Esophagus muscularis mucosa (tissue), 4 donors: ENCODE measurements at regions not wholly inside any gene's neighbourhood (a gene's known extent, or its start where the extent isn't known, plus 50 kb on each side); places are given as distances from the start of the nearest gene placed in this dataset.
"Not testable (repeated sequence)": the region's sequence is repeated elsewhere in the genome, so short reads cannot be mapped to it uniquely, and the experiment has no call there.

Source experiments
- DNase-seq: peaks from one replicate; pipeline ENCODE4 v3.0.0-alpha.2; 2017; ENCODE audit errors: extremely low spot score
- H3K27ac ChIP-seq, 4 donors: fragments of 200-600 bp; sonication (generic); replicated peaks in 1 of 4; 1 replicate in 3 of 4; 2 replicates in 1 of 4; pipeline ENCODE4 v1.5.1; 2016 to 2019; ENCODE audit warnings: mild to moderate bottlenecking in 1 of 4
- H3K27me3 ChIP-seq, 4 donors: fragments of 200-600 bp; sonication (generic); one replicate each; pipeline versions ENCODE4 v1.5.1 to v1.6.0; 2016 to 2019
- H3K36me3 ChIP-seq, 4 donors: fragments of 200-600 bp; sonication (generic); one replicate each; pipeline ENCODE4 v1.5.1; 2016 to 2019
- H3K4me1 ChIP-seq, 4 donors: fragments of 200-600 bp; sonication (generic); one replicate each; pipeline ENCODE4 v1.5.1; 2016 to 2019
- H3K4me3 ChIP-seq, 4 donors: fragments of 200-600 bp; sonication (generic); 1 replicate in 2 of 4; 2 replicates in 2 of 4; pipeline ENCODE4 v1.5.1; 2016 to 2019; ENCODE audit warnings: mild to moderate bottlenecking in 4 of 4, moderate library complexity in 1 of 4
- H3K9me3 ChIP-seq, 4 donors: fragments of 200-600 bp; sonication (generic); 1 replicate in 3 of 4; 2 replicates in 1 of 4; pipeline ENCODE4 v1.5.1; 2016 to 2019
- CTCF ChIP-seq, 3 experiments: fragments of 200-600 bp in 2 of 3; fragments of 450-650 bp in 1 of 3; sonication (generic) in 2 of 3; IDR thresholded peaks; one replicate each; pipeline ENCODE4 v1.5.1; 2017 to 2019; ENCODE audit warnings: antibody characterized with exemption in 3 of 3, mild to moderate bottlenecking in 2 of 3, moderate library complexity in 1 of 3
- EP300 ChIP-seq: sonication (generic); formaldehyde crosslinking; IDR thresholded peaks from one replicate; pipeline ENCODE4 v1.6.1; 2017; ENCODE audit warnings: antibody characterized with exemption
- POLR2A ChIP-seq: fragments of 450-650 bp; IDR thresholded peaks from one replicate; pipeline ENCODE4 v1.6.1; 2017; ENCODE audit warnings: antibody characterized with exemption, moderate library complexity, mild to moderate bottlenecking, low read depth
- POLR2AphosphoS5 ChIP-seq, 2 donors: sonication (generic); formaldehyde crosslinking; IDR thresholded peaks; one replicate each; pipeline ENCODE4 v1.6.1; 2017; ENCODE audit warnings: antibody characterized with exemption in 2 of 2
- WGBS: methylation state at CpG from one replicate; pipeline ENCODE4 v1.1.5; 2018; 5-methylcytosine and 5-hydroxymethylcytosine counted together
- intact Hi-C: fragments of 100-400 bp; cut with DNase I; formaldehyde crosslinking; loops from one replicate; pipeline ENCODE4 v1.15.1; 2023

DNA sequence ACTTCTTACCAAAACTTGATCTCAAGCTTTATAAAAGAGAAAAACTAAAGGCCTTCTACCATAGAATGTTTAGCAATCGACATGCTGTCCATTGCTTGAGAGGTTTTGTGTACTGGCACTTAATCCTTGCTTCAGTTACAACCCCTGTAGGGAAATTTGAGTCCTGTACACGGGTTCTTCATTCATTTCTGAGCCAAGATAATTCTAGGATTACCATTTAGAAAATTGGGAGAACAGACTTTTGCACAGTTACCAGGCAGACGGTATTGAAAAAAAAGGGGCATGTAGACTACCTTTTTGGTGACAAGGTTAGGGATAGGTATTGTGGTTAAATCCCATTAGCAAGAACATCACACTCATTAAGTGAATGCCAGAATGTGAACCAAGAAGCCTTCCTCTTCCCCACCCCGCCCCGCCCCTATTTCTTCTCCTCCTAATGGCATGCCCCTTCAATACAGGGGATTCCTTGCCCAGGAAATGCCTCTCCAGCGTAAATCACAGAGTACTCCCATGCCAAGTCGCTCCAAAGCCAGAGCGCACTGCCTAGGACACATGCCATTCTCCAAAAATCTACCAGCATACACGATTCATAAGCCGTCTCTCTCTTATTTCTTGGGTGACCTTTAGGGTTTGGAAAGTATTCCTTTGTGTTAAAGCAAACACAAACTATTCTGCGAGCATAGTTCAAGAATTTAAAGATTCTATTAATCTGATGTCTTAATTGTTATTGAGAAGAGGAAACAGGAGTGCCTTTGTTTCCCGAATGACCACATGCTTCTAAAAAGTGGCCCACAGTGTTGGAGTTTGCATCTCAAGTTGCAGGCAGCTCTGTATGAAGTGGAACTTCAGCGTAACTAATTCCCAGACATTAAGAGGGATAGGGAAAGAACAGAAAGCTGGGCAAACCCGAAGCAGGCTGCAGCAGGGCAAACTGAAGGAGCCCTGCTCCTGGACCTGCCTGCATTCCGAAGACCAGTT, 164.0 kb upstream of the NR2F2 start:
- no peak overlapping the region for H3K4me3 ChIP-seq
- no peaks in the 10 kb centered on the region for H3K36me3 ChIP-seq
- H3K27ac ChIP-seq, result peak overlapping the region in 3 of 4 donors; percentile 7 to 51 (median 30)
- DNase-seq, result no peak
- no peaks in the 10 kb centered on the region for H3K9me3 ChIP-seq
- intact Hi-C loops, result no loop called here
- H3K4me1 ChIP-seq, result peaks cover 0 to 33% (median 30%) of the 10 kb centered on the region in 4 donors
- no peaks in the 10 kb centered on the region for H3K27me3 ChIP-seq
- 58% methylated on average over 15 of the region's 15 CpGs for WGBS
- no peak for TF ChIP-seq POLR2AphosphoS5 (IDR thresholded peaks at IDR 0.05)
- no peak for TF ChIP-seq CTCF (IDR thresholded peaks at IDR 0.05)
- TF ChIP-seq EP300, result no peak
- no peak for TF ChIP-seq POLR2A

DNA sequence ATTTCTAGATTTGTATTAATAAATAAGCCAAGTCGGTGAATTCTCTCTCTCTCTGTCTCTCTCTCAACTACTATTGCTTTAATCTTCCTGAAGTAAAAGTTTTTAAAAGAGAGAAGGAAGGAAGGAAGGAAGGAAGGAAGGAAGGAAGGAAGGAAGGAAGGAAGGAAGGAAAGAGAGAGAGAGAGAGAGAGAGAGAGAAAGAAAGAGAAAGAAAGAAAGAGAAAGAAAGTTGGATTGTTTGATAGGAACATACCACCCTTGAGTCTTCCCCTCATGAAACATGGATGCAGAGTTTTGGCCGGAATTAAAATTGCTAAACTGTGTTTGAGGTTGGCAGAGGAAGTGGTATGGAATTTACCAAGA, 159.9 kb upstream of the NR2F2 start:
- H3K36me3 ChIP-seq, DNase-seq, H3K4me3 ChIP-seq, H3K27me3 ChIP-seq, intact Hi-C loops, H3K27ac ChIP-seq, H3K9me3 ChIP-seq: not testable (repeated sequence)
- 88% methylated on average over 2 of the region's 2 CpGs for WGBS
- H3K4me1 ChIP-seq, result peaks cover 0 to 52% (median 48%) of the 10 kb centered on the region in 4 donors

- Histone ChIP-seq H3K27me3 (no peaks in the 10 kb centered on the region), H3K4me1 (peaks cover 0 to 46% (median 43%) of the 10 kb centered on the region in 4 donors), H3K9me3 (no peaks in the 10 kb centered on the region), H3K4me3 (no peak overlapping the region), H3K36me3 (no peaks in the 10 kb centered on the region), H3K27ac (peak overlapping the region; percentile 2 to 37 (median 18))
- 62% methylated on average over 14 of the region's 14 CpGs for WGBS
- no peak for DNase-seq
- TF ChIP-seq EP300 (no peak), CTCF (IDR thresholded peaks at IDR 0.05) (no peak), POLR2A (no peak), POLR2AphosphoS5 (IDR thresholded peaks at IDR 0.05) (no peak)
- intact Hi-C loops, result no loop called here
These were observed 159.3 kb upstream of the NR2F2 start for GRCh38 chr15:96170979-96171739.

- DNase-seq, result no peak
- Histone ChIP-seq H3K9me3 (no peaks in the 10 kb centered on the region), H3K4me3 (no peak overlapping the region), H3K27ac (peak overlapping the region in 3 of 4 donors; percentile 22 to 37 (median 23)), H3K36me3 (no peaks in the 10 kb centered on the region), H3K4me1 (peaks cover 0 to 39% (median 36%) of the 10 kb centered on the region in 4 donors), H3K27me3 (no peaks in the 10 kb centered on the region)
- WGBS, result 58% methylated on average over 5 of the region's 5 CpGs
- TF ChIP-seq POLR2A, result no peak
- no peak for TF ChIP-seq POLR2AphosphoS5 (IDR thresholded peaks at IDR 0.05)
- TF ChIP-seq EP300, result no peak
- TF ChIP-seq CTCF (IDR thresholded peaks at IDR 0.05), result no peak
- intact Hi-C loops, result no loop called here
These were observed 158.6 kb upstream of the NR2F2 start for GRCh38 chr15:96171853-96172296.

DNA sequence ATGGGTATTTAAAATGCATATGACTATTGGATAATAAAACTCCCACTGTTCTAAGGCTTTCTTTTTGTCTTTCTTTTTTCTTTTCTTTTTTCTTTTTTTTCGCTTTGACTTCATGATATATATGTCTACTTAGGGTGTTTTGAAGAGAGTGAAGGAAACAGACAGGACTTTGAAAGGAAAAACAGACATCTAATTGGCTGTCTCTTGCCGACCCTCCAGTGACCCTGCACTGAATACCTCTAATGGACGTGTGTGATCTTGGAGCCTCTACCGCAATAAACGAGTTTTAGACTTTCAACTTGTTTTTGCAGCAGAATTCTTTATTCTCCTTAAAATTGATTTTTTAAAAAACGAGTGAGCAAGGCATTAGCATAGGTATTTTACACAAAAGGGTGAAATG, 158.1 kb upstream of the NR2F2 start:
- no peak overlapping the region for H3K4me3 ChIP-seq
- peaks cover 0 to 34% (median 30%) of the 10 kb centered on the region in 4 donors for H3K4me1 ChIP-seq
- WGBS, result 74% methylated on average over 6 of the region's 6 CpGs
- DNase-seq, result no peak
- no peaks in the 10 kb centered on the region for H3K9me3 ChIP-seq
- TF ChIP-seq EP300 (no peak), POLR2AphosphoS5 (IDR thresholded peaks at IDR 0.05) (no peak), POLR2A (no peak), CTCF (IDR thresholded peaks at IDR 0.05) (no peak)
- H3K27me3 ChIP-seq, result no peaks in the 10 kb centered on the region
- intact Hi-C loops, result no loop called here
- no peaks in the 10 kb centered on the region for H3K36me3 ChIP-seq
- H3K27ac ChIP-seq, result peak overlapping the region in 3 of 4 donors; percentile 22 to 37 (median 23)
